ENCODE measurements at regions not wholly inside any gene's neighbourhood (a gene's known extent, or its start where the extent isn't known, plus 50 kb on each side); places are given as distances from the start of the nearest gene placed in this dataset.

DNA sequence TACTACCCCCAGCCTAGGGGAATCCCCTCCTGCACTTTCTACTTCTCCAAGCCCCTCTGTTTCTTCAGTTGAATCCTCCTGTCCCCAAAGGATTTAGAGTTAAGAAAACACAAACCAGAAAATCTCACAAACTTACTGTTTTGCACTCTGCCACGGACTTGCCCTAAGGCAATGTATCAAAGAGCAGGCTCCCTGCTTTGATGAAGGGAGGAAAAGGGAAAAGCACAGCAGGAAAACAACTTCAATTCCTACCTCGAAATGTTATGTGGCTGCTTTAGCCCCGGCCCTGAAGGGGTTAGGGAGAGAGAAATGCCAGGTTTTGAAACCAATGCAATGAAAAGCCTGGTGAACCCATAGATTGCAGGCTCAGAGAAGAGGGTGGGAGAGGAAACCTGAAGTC lies 254.7 kb downstream of the MAN2A1 start:
- in situ Hi-C loops (cut with HindIII; ENCODE audit: low sequenced_read_pairs) = no loop called here

DNA sequence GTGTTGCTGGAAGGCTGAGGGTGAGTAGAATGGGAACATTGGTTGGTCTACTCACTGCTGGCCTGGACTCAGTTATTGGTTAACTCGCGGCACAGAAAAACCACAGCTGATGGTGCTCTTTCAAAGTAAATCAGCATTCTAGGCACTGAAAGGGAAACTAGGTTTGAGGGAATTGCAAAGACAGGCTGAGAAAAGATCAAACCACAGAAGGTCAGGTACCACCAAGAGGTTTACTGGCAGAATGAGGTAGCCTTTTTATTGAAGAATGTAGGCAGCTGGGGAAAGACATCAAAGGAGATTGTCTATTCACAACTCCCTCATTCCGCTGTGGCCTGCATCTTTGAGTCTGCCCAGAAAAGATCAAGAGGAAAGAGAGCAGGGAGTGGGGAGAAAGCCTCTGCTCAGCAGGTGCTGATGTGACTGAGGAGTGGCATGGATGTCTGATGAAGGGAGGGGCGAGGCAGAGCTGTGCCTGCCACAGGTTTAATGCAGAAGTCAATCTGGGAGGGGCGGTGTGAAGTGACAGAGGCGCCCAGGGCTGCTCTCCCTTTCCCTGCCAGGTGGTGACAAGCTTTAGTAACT lies 255.5 kb downstream of the MAN2A1 start:
- in situ Hi-C loops (cut with HindIII; ENCODE audit: low sequenced_read_pairs) = loop anchor here (5.0 kb wide), 1 partner anchor 88 kb away; no protein-coding TSS in a partner anchor

DNA sequence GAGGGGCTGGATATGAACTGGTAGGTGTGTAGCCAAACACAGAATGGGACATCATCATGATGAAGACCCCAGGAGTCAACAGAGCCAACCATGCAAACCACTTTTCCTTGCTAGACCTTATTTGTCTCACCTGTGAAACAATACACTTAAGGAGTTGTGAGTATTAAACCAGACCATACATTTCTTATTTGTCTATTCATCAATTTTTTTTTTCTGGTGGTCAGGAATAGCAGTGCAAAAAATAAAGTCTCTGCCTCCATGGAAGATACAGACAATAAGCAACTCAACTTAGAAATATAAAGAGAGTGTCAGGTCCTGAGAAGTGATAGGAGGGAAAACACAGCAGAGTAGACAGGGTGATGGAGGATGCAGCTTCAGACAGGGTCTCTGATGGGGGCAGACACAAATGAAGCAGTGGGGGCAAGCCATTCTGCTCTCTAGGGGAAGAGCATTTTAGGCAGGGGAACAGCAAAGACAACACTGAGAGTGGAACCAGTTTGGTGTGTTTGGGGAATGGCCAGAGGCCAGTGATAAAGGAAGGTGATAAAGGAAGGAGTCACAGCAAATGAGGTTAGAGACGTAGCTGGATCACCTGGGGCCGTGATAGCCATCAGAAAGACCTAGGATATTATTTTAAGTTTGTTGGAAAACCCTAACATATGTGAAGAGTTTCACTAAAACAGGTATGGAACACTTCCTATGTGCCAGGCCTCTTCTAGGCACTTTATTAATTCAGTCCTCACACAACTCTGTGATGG lies 256.2 kb downstream of the MAN2A1 start:
- in situ Hi-C loops (cut with HindIII; ENCODE audit: low sequenced_read_pairs) = loop anchor here (5.0 kb wide), 1 partner anchor 89 kb away; no protein-coding TSS in a partner anchor

DNA sequence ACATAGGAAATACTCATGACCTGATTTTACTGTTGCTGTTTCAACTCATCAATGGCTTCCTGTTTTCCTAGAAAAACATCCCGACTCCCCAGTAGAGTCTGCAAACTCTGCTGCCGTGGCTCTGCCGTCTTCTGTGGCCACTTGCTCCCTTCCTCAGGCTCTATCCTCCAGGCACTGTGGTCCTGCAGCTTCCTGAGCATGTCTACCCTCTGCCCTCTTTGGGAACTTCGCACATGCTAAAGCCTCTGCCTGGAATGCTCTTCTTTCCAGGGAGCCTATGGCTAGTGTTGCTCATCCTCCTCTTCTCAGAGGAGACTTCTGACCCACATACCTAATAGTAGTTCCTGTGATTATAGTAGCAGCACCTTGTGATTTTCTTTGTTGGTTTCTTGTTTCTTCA lies 256.9 kb downstream of the MAN2A1 start:
- in situ Hi-C loops (cut with HindIII; ENCODE audit: low sequenced_read_pairs) = loop anchor here (5.0 kb wide), 1 partner anchor 89 kb away; no protein-coding TSS in a partner anchor

DNA sequence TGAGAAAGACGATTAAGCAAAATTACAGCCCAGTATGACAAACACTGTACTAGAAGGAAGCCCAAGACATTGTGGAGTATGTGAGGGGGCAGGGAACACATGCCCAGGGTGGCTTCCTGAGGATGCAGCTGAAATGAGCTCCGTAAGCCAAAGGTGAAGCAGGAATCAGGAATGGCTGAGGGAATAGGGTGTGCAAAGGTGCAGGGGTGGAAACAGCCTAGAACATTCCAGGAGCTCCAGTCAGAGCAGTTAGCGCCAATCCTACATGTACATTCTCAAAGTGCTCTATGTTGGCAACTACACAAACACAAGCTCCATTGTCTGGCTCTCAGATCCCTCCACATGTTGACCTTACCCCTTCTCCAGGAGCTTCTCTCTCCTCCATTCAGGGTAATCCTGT lies 257.9 kb downstream of the MAN2A1 start:
- in situ Hi-C loops (cut with HindIII; ENCODE audit: low sequenced_read_pairs) = loop anchor here (5.0 kb wide), 1 partner anchor 90 kb away; no protein-coding TSS in a partner anchor

DNA sequence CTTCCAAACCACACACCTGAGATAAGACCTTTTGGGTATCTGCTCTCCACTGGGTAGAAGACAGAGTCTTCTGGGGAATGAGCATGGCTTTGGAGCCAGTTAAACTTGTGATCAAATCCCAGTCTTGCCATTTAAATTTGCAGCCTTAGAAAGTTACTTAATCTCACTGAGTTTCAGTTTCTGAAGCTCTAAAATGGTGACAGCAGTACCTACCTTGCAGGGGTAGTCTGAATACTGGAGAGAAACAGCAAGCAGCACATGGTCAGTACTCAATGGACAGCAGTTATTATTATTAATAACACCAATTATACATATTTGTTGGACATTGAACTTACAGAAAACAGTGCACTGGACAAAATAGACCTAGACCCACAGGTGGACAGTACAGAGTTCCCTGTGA lies 260.9 kb downstream of the MAN2A1 start:
- in situ Hi-C loops (cut with HindIII; ENCODE audit: low sequenced_read_pairs) = no loop called here

DNA sequence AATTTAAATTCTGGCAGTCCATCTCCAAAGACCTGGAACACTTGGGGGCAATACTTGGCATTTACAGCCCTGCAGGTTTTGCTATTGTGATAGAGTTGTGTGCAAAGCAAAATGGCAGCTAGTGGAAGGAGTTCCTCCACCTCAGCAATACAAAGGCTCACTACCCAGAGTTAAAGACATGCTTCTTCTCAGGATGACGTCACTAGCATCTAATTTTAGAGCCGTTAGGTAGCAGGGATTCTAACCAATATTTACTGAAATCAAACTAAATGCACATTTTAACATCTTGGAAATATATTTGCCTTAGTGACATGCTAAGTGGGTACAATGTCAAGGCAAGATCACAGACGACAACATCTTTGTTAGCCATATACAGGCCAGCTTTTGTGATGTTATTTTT lies 261.6 kb downstream of the MAN2A1 start:
- in situ Hi-C loops (cut with HindIII; ENCODE audit: low sequenced_read_pairs) = no loop called here

DNA sequence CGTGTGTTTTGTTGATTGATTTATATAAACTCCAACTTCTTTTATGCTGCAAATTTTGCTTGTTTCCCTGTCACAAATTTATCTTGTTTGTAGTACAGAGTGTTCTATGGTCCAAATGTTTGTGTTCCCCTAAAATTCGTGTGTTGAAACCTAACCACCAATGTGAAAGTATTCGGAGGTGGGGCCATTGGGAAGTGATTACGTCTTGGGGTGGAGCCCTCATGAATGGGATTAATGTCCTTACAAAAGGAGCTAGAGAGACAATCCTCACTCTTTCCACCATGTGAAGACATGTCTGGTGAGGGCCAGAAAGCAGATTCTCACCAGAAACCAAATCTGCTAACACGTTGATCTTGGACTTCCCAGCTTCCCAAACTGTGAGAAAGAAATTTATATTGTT lies 262.0 kb downstream of the MAN2A1 start:
- in situ Hi-C loops (cut with HindIII; ENCODE audit: low sequenced_read_pairs) = no loop called here

DNA sequence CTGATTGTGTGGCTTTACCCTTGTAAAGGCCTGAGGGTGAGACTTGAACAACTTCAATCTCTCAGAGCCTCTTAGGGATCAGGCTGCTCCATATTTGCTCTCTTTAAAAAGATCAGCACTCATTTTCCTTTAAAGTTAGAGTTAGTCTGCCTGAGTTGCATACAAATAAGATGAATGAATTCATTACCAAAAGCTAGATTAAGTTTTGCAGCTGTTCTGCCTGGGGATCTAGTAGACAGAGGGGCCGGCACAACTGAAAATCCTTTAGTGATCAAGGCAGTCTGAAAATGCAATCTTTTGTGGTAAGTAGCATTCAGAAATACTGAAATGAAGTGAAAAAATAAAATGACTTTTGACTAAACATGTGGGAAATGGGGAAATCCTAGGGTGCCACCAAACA lies 264.0 kb downstream of the MAN2A1 start:
- in situ Hi-C loops (cut with HindIII; ENCODE audit: low sequenced_read_pairs) = no loop called here

DNA sequence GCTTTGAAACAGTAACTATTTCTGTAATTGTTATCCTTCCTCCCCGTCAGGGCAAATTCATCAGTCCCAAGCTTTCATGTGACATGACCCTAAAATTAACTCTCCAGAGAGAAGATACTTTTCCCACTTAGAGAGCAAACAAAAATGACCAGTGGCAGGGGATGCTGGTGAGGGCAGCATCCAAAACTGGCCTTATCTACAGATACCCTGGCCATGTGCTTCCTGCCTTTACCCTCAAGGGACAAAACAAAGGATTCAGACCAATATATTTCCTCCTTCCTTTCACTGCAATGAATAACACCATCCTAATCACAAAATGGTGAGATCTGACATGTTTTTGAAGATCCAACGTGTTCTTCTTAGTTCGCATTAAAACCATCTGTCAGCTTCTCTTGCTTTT lies 267.2 kb downstream of the MAN2A1 start:
- in situ Hi-C loops (cut with HindIII; ENCODE audit: low sequenced_read_pairs) = no loop called here

DNA sequence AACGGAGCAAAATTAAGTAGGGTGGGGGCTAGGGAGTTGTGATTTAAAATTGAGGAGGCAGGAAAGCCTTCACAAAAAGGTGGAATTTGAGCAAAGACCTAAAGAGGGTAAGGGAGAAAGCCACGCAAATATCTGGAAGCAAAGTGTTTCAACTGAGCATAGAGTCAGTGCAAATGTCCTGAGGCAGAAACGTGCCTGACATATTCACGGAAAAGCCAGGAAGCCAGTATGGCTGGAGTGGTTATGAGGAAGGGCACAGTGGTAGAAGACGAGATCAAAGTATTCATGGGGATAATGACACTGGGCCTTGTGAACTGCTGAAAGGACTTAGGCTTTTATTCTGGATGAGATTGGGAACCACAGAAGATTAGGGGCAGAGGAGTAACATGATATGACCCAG lies 268.4 kb downstream of the MAN2A1 start:
- in situ Hi-C loops (cut with HindIII; ENCODE audit: low sequenced_read_pairs) = no loop called here

DNA sequence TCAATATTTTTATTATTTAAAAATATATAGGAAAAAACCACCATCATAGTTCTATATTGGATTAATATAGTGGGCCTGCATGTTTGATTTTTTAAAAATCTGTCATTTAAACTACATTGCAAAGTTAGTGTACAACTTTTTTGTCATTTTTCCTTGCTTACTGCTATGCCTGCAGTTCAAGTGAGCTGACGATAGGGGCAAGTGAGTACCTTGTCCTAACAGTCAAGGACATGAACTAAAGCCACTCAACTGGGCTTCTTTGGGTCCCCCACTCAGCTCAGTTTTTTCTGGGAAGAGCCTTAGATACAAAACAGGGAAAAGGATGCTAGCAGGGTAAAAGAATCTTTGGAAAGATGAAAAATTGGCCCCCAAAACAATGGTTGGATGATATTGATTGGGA lies 269.9 kb downstream of the MAN2A1 start:
- in situ Hi-C loops (cut with HindIII; ENCODE audit: low sequenced_read_pairs) = no loop called here

DNA sequence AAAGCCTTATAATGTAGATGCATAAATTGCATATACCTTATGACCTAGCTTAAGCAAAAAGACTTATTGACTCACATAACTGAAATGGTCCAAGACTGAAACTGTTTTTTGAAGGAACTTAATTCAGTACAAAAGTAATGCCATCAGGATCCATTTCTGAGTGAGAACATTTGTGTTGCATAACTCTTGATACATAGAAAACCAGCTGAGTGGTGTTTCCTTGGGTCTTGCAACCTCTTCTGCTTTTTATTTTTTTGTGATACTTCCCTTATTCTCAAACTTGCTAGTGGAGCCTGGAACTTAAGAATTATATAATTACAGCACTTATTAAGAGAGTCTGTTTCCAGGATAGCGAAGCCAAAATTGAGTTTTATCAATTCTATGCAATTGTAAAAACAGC lies 272.0 kb downstream of the MAN2A1 start:
- in situ Hi-C loops (cut with HindIII; ENCODE audit: low sequenced_read_pairs) = no loop called here

DNA sequence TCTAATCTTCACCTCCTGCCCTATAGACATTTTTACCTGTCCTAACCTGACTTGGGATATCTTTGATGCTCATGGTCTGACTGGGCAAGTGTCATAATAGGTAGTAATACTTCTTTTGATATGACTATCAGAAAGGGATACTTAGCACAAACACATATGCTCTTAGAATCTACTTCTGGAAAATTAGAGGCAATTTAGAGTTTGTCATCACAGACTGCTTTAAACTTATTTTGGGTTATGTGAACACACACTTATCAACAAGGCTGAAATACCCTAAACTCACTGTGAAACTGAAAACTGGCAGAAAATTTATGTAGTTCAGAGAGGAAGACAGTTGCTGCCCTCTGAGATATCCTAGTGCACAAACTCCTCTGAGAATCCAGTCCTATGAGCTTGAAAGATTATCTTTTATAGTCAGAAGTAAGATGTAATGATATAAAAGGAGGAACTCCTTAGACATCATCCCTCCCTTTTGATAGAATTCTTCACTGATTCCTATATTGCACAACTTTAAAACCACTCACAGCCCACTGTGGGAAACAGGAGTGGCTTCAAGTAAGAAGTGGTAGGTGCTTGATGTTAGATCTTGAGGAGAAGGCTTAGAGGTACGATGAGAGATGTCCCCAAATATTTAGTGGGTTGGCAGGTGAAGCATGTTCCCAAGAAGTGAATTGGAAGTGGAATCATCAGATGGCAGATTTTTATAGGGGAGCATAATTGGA lies 273.3 kb downstream of the MAN2A1 start:
- in situ Hi-C loops (cut with HindIII; ENCODE audit: low sequenced_read_pairs) = no loop called here

DNA sequence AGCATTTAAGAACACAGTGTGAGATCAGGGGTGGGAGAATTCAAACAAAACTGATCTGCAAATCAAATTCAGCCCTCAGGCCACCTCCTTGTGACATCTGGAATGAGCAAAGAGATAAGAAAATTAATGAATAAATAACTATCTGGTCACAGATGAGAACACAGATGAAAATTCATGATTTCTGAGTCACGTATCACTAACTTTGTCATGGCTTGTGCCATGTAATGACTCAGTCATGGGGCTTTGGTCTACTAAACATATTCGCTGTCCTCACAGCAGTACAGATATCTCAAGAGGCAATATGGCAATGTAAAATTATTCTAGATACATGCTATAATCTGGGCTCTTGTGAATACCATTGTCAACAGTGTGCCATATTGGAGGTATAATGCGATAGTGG lies 274.4 kb downstream of the MAN2A1 start:
- in situ Hi-C loops (cut with HindIII; ENCODE audit: low sequenced_read_pairs) = no loop called here

DNA sequence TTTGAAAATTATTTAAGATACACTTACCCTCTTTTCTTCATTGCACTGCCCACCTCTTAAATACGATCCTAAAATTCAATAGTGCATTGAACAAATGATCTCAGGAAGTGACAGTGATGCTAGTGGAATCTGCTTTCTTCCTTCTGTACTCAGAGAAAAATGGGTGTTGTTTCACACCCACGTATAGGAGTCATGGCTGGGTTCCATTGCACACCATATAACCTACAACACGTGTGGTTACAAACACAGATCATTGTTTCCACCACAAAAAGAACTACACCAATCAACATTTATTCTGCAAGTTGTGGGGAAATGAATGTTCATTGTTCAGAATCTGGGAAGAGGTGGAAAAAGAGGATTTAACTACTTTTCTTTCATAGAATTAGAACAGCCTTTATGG lies 275.9 kb downstream of the MAN2A1 start:
- in situ Hi-C loops (cut with HindIII; ENCODE audit: low sequenced_read_pairs) = no loop called here

DNA sequence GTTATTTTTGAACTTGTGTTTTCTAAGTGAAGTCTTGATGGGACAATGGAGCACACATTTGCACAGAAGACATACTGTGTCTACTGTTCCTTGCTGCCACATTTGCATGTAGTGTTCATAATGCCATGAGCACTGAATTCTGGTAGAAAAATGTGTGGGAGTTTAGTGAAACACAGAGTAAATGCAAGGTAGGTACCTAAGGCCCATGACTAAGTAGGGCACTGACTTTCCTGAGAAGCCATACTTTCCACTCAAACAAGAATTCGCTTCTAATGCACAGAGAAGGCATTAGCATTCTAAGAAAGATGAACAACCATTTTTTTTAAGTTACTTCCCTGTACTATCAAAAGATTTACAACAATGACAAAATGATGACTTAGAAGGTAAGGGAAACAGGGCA lies 282.2 kb downstream of the MAN2A1 start:
- in situ Hi-C loops (cut with HindIII; ENCODE audit: low sequenced_read_pairs) = no loop called here

DNA sequence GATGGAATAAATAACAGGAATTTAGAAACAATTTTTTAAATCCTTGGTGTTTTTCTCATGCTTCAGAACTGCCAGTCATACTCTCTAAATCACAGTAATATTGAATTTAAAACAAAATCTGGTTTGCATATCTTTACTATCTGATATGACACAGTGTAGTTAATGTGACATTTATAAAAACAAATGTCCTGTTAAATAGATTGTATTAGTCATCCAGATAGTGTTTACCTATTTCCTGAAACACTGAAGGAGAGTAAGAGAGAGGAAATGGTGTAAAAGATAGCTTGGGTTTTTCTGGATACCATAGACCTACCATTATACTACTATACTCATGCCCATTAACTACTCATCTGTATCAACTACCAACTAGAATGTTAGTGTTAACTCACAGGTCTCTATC lies 292.3 kb downstream of the MAN2A1 start:
- in situ Hi-C loops (cut with HindIII; ENCODE audit: low sequenced_read_pairs) = no loop called here

DNA sequence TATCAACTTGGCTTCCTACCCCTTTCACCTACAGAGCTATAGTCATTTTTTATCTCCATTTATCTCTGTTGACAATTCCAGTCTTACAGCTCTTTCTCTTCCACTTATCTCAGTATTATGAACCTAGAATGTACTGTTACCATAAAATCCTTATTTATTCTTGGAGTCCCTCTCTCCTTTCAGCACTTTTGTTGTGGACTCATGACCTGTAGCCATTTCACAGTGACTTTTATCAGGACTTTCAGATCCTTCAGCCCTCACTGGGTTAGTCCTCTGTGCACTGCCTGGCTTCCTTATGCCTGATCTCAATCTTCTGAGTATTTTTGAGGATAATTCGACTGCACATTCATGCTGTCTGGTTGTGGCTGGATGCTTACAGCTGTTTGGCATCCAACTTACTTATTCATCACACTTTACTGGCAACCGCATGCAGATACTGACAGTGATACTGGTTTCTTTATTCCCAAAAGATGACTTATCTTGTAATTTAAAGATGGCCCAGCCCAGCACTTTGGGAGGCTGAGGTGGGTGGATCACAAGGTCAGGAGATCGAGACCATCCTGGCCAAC lies 293.3 kb downstream of the MAN2A1 start:
- in situ Hi-C loops (cut with HindIII; ENCODE audit: low sequenced_read_pairs) = no loop called here

DNA sequence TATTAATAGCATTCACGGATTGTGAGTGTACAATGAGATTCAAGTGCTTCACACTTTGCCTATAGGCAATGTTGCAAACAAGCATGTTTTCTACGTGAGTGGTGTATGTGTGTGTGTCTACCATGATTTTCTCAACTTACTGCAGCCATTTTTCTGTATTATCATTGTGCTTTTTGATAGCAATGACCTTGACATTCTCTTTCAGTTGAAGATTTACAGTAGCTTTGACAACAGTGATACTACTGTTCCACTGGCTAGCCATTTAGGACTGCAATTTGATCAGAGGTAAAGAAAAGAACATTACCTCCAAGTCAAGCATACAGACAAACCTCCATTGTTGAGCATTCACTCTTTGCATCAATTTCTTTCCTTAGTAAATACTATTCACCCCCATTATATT lies 297.0 kb downstream of the MAN2A1 start:
- in situ Hi-C loops (cut with HindIII; ENCODE audit: low sequenced_read_pairs) = no loop called here

DNA sequence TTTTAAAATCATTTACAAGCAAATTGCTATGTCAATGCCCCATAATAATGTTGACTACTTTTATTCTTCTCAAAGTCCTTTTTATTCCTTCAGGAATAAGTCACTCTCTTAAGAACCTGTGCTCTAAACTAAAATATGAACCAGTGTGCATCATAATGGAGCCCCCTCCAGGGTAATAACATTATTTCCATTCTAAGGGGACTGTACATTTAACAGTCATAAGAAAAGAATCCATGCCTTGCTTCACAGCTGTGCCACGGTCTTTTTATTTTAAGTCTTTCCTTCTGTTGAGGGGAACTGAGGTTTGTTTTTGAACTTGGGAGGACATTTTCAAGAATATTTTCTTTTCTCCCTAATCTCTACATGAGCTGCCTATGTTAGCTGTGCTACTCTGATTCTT lies 297.6 kb downstream of the MAN2A1 start:
- in situ Hi-C loops (cut with HindIII; ENCODE audit: low sequenced_read_pairs) = no loop called here

DNA sequence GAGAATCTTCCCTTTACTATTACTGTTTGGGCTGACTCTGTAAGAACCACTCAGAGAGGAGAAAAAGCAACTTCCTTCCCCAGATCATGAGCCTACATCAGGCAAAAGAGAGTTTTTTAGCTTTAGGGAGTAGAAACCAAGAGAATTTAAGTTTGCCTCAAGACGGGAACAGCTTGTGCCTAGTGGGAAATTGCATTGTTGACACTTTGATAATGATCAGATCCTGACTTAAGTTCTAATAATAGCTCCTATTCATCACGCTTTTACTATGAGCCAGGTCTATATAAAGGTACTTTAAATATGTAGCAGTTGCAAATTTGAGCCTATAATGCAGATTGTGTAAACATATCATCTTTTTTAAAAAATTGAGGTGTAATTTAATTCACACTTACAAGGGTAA lies 298.2 kb downstream of the MAN2A1 start:
- in situ Hi-C loops (cut with HindIII; ENCODE audit: low sequenced_read_pairs) = no loop called here

Data from endothelial cell of hepatic sinusoid (primary cell).